ENCODE measurements at regions not wholly inside any gene's neighbourhood (a gene's known extent, or its start where the extent isn't known, plus 50 kb on each side); places are given as distances from the start of the nearest gene placed in this dataset.

- no peak for TF ChIP-seq CTCF (IDR thresholded peaks at IDR 0.05 in 8 of 11, conservative IDR thresholded peaks at IDR 0.05 in 3 of 11)
- TF ChIP-seq POLR2A (IDR thresholded peaks at IDR 0.05): no peak
- no peak for TF ChIP-seq POLR2AphosphoS5 (IDR thresholded peaks at IDR 0.05)
Measured at GRCh38 chr2:62654876-62655359, 50.6 kb upstream of the EHBP1 start.
